BE2C (cell line): ENCODE measurements at regions not wholly inside any gene's neighbourhood (a gene's known extent, or its start where the extent isn't known, plus 50 kb on each side); places are given as distances from the start of the nearest gene placed in this dataset.

ENCODE experiments used
- DNase-seq: peaks from one replicate; pipeline ENCODE4 v3.0.0-alpha.2; 2020
- H3K27me3 ChIP-seq: fragments of 250-450 bp; sonication (Bioruptor Pico); 2 replicates; pipeline ENCODE4 v1.5.1; 2020; ENCODE audit warnings: mild to moderate bottlenecking
- H3K36me3 ChIP-seq: fragments of 250-450 bp; sonication (Bioruptor Pico); 2 replicates; pipeline ENCODE4 v1.5.1; 2020; ENCODE audit warnings: mild to moderate bottlenecking
- H3K4me1 ChIP-seq: fragments of 250-450 bp; sonication (Bioruptor Pico); 2 replicates; pipeline ENCODE4 v1.5.1; 2020
- H3K4me3 ChIP-seq: 2 replicates; pipeline ENCODE4 v1.5.1; 2011; ENCODE audit warnings: low read depth, low read length
- H3K9me3 ChIP-seq: fragments of 250-450 bp; sonication (Bioruptor Pico); 2 replicates; pipeline ENCODE4 v1.5.1; 2020
- TF ChIP-seq, protein P1 (sequence below): IDR thresholded peaks from 2 replicates; pipeline ENCODE4 v1.5.1; 2012; ENCODE audit warnings: mild to moderate bottlenecking, low read depth, low read length

DNA sequence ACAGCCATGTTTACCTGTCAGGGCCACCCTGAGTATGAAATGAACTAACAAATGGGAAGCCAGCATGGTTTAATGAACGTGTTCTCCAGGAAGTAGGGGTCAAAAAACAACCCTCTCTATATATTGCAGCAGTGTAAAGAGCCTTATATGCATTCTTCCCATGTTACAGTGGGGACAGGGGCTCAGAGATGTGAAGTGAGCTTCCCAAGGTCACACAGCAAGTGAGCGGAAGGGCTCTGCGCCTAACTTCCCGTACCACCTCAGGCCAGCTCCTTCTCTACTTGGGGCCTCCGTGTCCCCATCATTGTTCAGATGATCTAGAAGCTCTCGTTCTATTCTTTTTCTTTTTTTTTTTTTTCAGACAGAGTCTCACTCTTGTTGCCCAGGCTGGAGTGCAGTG is 105.1 kb upstream of the MAP1LC3B2 start:
- TF ChIP-seq, protein P1, sequence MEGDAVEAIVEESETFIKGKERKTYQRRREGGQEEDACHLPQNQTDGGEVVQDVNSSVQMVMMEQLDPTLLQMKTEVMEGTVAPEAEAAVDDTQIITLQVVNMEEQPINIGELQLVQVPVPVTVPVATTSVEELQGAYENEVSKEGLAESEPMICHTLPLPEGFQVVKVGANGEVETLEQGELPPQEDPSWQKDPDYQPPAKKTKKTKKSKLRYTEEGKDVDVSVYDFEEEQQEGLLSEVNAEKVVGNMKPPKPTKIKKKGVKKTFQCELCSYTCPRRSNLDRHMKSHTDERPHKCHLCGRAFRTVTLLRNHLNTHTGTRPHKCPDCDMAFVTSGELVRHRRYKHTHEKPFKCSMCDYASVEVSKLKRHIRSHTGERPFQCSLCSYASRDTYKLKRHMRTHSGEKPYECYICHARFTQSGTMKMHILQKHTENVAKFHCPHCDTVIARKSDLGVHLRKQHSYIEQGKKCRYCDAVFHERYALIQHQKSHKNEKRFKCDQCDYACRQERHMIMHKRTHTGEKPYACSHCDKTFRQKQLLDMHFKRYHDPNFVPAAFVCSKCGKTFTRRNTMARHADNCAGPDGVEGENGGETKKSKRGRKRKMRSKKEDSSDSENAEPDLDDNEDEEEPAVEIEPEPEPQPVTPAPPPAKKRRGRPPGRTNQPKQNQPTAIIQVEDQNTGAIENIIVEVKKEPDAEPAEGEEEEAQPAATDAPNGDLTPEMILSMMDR: no peak
- H3K36me3 ChIP-seq: no peaks in the 10 kb centered on the region
- no peak for DNase-seq
- no peaks in the 10 kb centered on the region for H3K4me1 ChIP-seq
- H3K4me3 ChIP-seq: no peak overlapping the region
- no peaks in the 10 kb centered on the region for H3K27me3 ChIP-seq
- no peaks in the 10 kb centered on the region for H3K9me3 ChIP-seq

DNA sequence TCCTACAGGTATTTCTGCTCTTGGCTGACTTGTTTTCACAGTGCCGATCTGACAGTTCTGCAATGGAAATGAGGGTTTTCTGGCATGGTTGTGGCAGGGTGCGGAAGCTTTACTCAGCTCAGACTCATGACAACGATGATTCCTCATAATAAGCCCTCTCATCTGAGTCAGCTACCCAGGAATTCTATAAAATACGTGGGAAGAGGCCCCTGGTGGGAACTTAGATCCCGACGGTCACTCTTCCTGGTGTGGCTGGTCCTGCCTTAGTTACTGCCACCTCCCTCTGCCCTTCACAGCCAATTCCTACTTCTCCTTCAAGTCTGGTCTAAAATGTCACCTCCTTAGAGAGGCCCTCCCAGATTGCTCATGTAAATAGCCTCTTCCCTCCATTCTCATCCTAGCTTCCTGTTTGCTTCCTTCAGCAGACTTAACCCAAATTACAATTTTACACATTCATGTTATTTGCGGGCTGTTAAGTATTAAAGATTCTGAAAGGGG is 104.2 kb upstream of the MAP1LC3B2 start:
- no peak overlapping the region for H3K4me3 ChIP-seq
- TF ChIP-seq, protein P1: no peak

DNA sequence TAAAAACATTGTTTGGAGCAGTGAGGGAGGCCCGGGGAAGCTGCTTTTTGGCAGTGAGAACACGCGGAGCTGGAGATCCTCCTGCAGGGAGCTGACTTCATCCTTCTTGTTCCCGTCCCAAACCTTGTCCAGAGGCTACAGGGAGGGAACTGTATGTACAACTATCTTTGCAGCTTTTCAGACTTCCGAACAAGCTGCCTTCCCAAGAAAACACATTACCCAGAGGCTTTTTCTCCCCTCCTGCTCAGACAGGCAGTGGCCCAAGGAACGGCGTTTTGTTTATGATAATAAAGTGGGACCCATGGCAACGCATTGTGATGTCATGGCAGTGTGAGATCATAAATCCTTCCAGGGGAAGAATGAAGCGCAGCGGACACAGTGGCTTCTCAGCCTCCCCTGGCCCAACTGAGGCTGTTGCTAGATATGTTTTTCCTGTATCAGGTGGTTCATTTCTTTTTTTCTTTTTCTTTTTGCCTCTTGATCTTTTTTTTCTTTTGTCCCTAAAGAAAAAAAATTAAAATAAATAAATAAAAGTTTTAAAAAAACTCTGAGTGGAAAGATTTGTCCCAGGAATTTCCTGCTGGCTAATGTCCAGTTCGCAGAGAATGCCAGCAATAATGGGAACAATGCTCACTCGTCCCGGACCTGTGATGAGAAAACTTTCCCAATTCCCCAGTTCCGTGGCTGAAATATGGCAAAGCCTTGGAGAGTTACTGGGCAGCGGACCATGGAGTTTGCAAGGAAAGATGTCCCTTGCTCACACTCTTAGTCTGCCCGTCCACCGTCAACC is 103.4 kb upstream of the MAP1LC3B2 start:
- Histone ChIP-seq H3K4me1 (peaks cover 11% of the 10 kb centered on the region), H3K27me3 (no peaks in the 10 kb centered on the region), H3K36me3 (no peaks in the 10 kb centered on the region), H3K9me3 (no peaks in the 10 kb centered on the region), H3K4me3 (no peak overlapping the region)
- DNase-seq: peak; percentile 25
- TF ChIP-seq, protein P1: no peak

More for the DNA sequence above, 104.2 kb upstream of the MAP1LC3B2 start:
- DNase-seq: no peak
- peaks cover 6% of the 10 kb centered on the region for H3K4me1 ChIP-seq
- no peaks in the 10 kb centered on the region for H3K36me3 ChIP-seq
- no peaks in the 10 kb centered on the region for H3K9me3 ChIP-seq
- H3K27me3 ChIP-seq: no peaks in the 10 kb centered on the region

DNA sequence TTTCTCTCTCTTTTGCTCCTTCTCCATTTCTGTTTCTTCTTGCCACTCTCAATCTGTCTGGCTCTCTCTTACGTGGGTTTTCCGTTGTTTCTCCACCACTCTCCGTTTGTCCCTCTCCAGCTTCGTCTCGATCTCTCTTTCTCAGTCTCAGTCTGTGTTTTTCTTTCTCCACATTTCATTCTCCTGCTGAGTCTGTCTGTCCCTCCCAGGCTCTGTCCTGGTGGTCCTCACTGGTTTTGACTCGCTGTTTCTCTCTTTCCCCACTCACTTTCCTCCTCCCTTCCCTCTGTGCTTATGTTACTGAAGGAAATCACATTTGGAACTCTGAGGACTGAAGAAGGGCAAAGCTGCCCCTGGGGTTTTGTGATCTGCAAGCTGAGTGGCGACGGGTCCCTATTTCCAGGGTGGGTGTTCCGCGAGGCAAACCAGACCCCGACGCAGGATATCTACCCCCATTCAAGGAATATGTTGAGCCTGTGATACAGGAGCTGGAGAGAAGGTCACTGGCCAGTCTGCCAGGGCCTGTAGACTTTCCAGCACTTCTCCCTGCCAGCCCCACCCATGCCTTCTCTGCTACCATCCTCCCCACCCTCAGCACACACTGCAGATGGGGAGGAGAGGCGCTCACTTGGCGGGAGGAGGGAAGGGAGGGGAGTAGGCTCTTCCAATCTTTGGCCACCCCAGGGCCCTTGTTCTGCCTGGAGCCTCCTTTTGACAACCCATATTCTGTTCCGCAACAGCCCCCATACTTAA is 102.7 kb upstream of the MAP1LC3B2 start:
- Histone ChIP-seq H3K4me3 (no peak overlapping the region), H3K4me1 (peaks cover 11% of the 10 kb centered on the region), H3K36me3 (no peaks in the 10 kb centered on the region), H3K27me3 (no peaks in the 10 kb centered on the region), H3K9me3 (no peaks in the 10 kb centered on the region)
- TF ChIP-seq, protein P1: no peak
- DNase-seq: no peak

DNA sequence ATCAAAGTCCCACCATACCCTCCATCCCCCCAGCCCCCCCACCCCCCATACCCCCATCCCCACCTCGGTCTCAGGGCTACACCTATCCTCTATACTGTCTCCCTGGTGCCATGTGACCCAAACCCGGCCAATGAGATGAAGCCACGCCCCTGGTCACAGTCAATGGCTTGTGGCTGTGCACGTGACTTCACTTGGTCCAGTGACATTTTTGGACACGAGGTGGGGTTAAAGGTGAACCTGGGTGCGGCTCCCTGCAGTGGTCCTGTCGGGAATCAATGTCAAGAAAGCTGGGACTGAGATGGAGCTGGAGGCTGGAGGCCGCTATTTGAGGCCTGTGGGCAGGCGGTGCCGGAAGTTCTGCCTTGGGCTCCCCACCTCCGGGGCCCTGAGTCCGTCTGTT is 100.7 kb upstream of the MAP1LC3B2 start:
- H3K27me3 ChIP-seq: no peaks in the 10 kb centered on the region
- no peaks in the 10 kb centered on the region for H3K36me3 ChIP-seq
- no peak for DNase-seq
- no peaks in the 10 kb centered on the region for H3K9me3 ChIP-seq
- H3K4me3 ChIP-seq: no peak overlapping the region
- TF ChIP-seq, protein P1: no peak
- peaks cover 11% of the 10 kb centered on the region for H3K4me1 ChIP-seq
